Stromal cell of bone marrow (primary cell): ENCODE measurements at regions not wholly inside any gene's neighbourhood (a gene's known extent, or its start where the extent isn't known, plus 50 kb on each side); places are given as distances from the start of the nearest gene placed in this dataset.

Source experiments
- DNase-seq: peaks from one replicate; pipeline ENCODE4 v3.0.0-alpha.2; 2012; ENCODE audit warnings: low read depth

GRCh38 chr5:111887706-111888105 lies 130.7 kb upstream of the NREP start:
- peak; percentile 21 for DNase-seq

GRCh38 chr5:111869681-111870080 lies 112.7 kb upstream of the NREP start:
- no peak for DNase-seq

GRCh38 chr5:111865356-111865755 lies 108.4 kb upstream of the NREP start:
- DNase-seq: no peak

GRCh38 chr5:111863801-111864200 lies 106.8 kb upstream of the NREP start:
- DNase-seq: no peak

- DNase-seq: peak; percentile 85
Measured at GRCh38 chr5:111859533-111860270, 102.7 kb upstream of the NREP start.

GRCh38 chr5:111859031-111859430 lies 102.0 kb upstream of the NREP start:
- peak; percentile 83 for DNase-seq

- no peak for DNase-seq
Measured at GRCh38 chr5:111857623-111858022, 100.6 kb upstream of the NREP start.

- no peak for DNase-seq
Measured at GRCh38 chr5:111856876-111857466, 100.0 kb upstream of the NREP start.

- DNase-seq: no peak
Measured at GRCh38 chr5:111855356-111855755, 98.4 kb upstream of the NREP start.

GRCh38 chr5:111854186-111854585 lies 97.2 kb upstream of the NREP start:
- DNase-seq: no peak

- DNase-seq: no peak
Measured at GRCh38 chr5:111853748-111854147, 96.8 kb upstream of the NREP start.

- no peak for DNase-seq
Measured at GRCh38 chr5:111851631-111852548, 94.9 kb upstream of the NREP start.

- no peak for DNase-seq
Measured at GRCh38 chr5:111848476-111848875, 91.5 kb upstream of the NREP start.

GRCh38 chr5:111847052-111847925 lies 90.3 kb upstream of the NREP start:
- no peak for DNase-seq

GRCh38 chr5:111840036-111840674 lies 83.2 kb upstream of the NREP start:
- DNase-seq: no peak

GRCh38 chr5:111839438-111839837 lies 82.4 kb upstream of the NREP start:
- DNase-seq: no peak

GRCh38 chr5:111836426-111836825 lies 79.4 kb upstream of the NREP start:
- no peak for DNase-seq

- no peak for DNase-seq
Measured at GRCh38 chr5:111834926-111835599, 78.1 kb upstream of the NREP start.

- DNase-seq: no peak
Measured at GRCh38 chr5:111830333-111830732, 73.3 kb upstream of the NREP start.

- peak; percentile 68 for DNase-seq
Measured at GRCh38 chr5:111829701-111830100, 72.7 kb upstream of the NREP start.

- no peak for DNase-seq
Measured at GRCh38 chr5:111826064-111826463, 69.1 kb upstream of the NREP start.
